ENCODE measurements at regions not wholly inside any gene's neighbourhood (a gene's known extent, or its start where the extent isn't known, plus 50 kb on each side); places are given as distances from the start of the nearest gene placed in this dataset.

- no peaks in the 10 kb centered on the region for H4K20me1 ChIP-seq (replicated peaks; ENCODE audit: control insufficient read depth, extremely low read depth, insufficient read depth, low read length)
- intact Hi-C loops (cut with micrococcal nuclease), result no loop called here
- ChIA-PET CTCF (no interaction called here), POLR2A (no interaction called here)
- no peak overlapping the region for H3K4me3 ChIP-seq (replicated peaks in 1 of 3; ENCODE audit: insufficient read depth in 1 of 3, low read depth in 1 of 3, low read length in 3 of 3)
- no peaks in the 10 kb centered on the region for H3K4me1 ChIP-seq (ENCODE audit: control insufficient read depth, extremely low read depth, insufficient read depth, low read length)
- H3K79me2 ChIP-seq (ENCODE audit: control insufficient read depth, insufficient read depth, low read length), result no peaks in the 10 kb centered on the region
- DNase-seq (ENCODE audit: low read depth, low spot score) (no peak), FAIRE-seq (no peak)
- no peak overlapping the region for H2AFZ ChIP-seq (ENCODE audit: low read depth, low read length)
- no peak overlapping the region for H3K9ac ChIP-seq (replicated peaks; ENCODE audit: extremely low read depth, insufficient read depth, low read length)
- H3K27me3 ChIP-seq (ENCODE audit: control insufficient read depth in 2 of 2, insufficient read depth in 2 of 2, low read length in 2 of 2), result no peaks in the 10 kb centered on the region
- no peaks in the 10 kb centered on the region for H3K9me1 ChIP-seq (replicated peaks; ENCODE audit: control insufficient read depth, extremely low read depth, insufficient read depth, low read length)
- TF ChIP-seq POLR2AphosphoS5 (IDR thresholded peaks at IDR 0.05; ENCODE audit: insufficient read depth, low read depth, low read length) (no peak), MYC (IDR thresholded peaks at IDR 0.05; ENCODE audit: low read depth, low read length) (no peak), FOS (IDR thresholded peaks at IDR 0.05; ENCODE audit: borderline replicate concordance, insufficient read depth, low read length) (no peak), CTCF (IDR thresholded peaks at IDR 0.05; ENCODE audit: extremely low read depth in 1 of 2, insufficient read depth in 1 of 2, low read depth in 1 of 2, low read length in 2 of 2) (no peak), POLR2A (IDR thresholded peaks at IDR 0.05; ENCODE audit: low read depth, low read length) (no peak), GATA2 (IDR thresholded peaks at IDR 0.05; ENCODE audit: insufficient read depth, insufficient read length, low read depth, low read length) (no peak), JUN (IDR thresholded peaks at IDR 0.05; ENCODE audit: borderline replicate concordance, insufficient read depth, insufficient read length, low read depth) (no peak), MAX (IDR thresholded peaks at IDR 0.05; ENCODE audit: insufficient read depth, insufficient read length) (no peak), EZH2 (IDR thresholded peaks at IDR 0.05; ENCODE audit: borderline replicate concordance, low read depth, low read length, severe bottlenecking) (no peak)
- dilution Hi-C loops (cut with MboI; ENCODE audit: extremely low pct_ligation_motif_present, low sequenced_read_pairs), result no loop called here
- BruUV-seq (replicated peaks), result no TSS peak
- no peaks in the 10 kb centered on the region for H3K9me3 ChIP-seq (replicated peaks; ENCODE audit: control insufficient read depth, insufficient read depth, low read length)
- H3K4me2 ChIP-seq (ENCODE audit: insufficient read depth, low read length), result no peak overlapping the region
- no peaks in the 10 kb centered on the region for H3K36me3 ChIP-seq (ENCODE audit: control insufficient read depth in 2 of 2, extremely low read depth in 1 of 2, insufficient read depth in 2 of 2, low read length in 2 of 2)
- H3K27ac ChIP-seq (ENCODE audit: insufficient read depth, low read depth, low read length), result no peak overlapping the region
Observed at GRCh38 chr10:62696798-62697197, 107.7 kb upstream of the ADO start.
